Activated CD4-positive, alpha-beta T cell treated with anti-CD3 and anti-CD28 coated beads, Interleukin-2, amount 10 ng/mL, durations not matched to agents 7 days and 5 days (primary cell): ENCODE measurements at regions not wholly inside any gene's neighbourhood (a gene's known extent, or its start where the extent isn't known, plus 50 kb on each side); places are given as distances from the start of the nearest gene placed in this dataset.

Experiments used
- CTCF ChIA-PET: fragments of 350-600 bp; sonication (Branson Sonifier 250); formaldehyde crosslinking; loops from one replicate; lab custom pipeline; 2021; ENCODE audit warnings: antibody characterized with exemption; lab: Charles Lee
- POLR2A ChIA-PET: fragments of 350-600 bp; sonication (Branson Sonifier 250); formaldehyde crosslinking; loops from one replicate; lab custom pipeline; 2021; ENCODE audit warnings: antibody characterized with exemption; lab: Charles Lee
- DNase-seq: peaks from one replicate; pipeline ENCODE4 v3.0.0-alpha.2; 2020
- H3K27ac Mint-ChIP-seq: one replicate; pipeline ENCODE4 v1.8.0; 2021; ENCODE audit warnings: mild to moderate bottlenecking, moderate library complexity, mixed read lengths
- H3K27me3 Mint-ChIP-seq: one replicate; pipeline ENCODE4 v1.8.0; 2021; ENCODE audit warnings: mixed read lengths
- H3K36me3 Mint-ChIP-seq: one replicate; pipeline ENCODE4 v1.8.0; 2021; ENCODE audit warnings: low read depth, mixed read lengths
- H3K4me1 Mint-ChIP-seq: one replicate; pipeline ENCODE4 v1.8.0; 2021; ENCODE audit warnings: mixed read lengths
- H3K4me3 Mint-ChIP-seq: one replicate; pipeline ENCODE4 v1.8.0; 2021; ENCODE audit warnings: mild to moderate bottlenecking, moderate library complexity, mixed read lengths
- H3K9me3 Mint-ChIP-seq: one replicate; pipeline ENCODE4 v1.8.0; 2021; ENCODE audit warnings: mixed read lengths

- Mint-ChIP-seq H3K4me3 (no peak overlapping the region), H3K9me3 (peaks cover 7% of the 10 kb centered on the region), H3K27ac (no peak overlapping the region), H3K27me3 (no peaks in the 10 kb centered on the region), H3K4me1 (peaks cover 2% of the 10 kb centered on the region), H3K36me3 (peaks cover 1% of the 10 kb centered on the region)
- ChIA-PET CTCF (interaction anchor here (1.3 kb wide), 1 partner anchor 12 kb away, joined by 4 read pairs; no protein-coding TSS in a partner anchor), POLR2A (no interaction called here)
- DNase-seq = no peak
Observed at GRCh38 chr11:128390246-128390645, 197.1 kb downstream of the ETS1 start.

GRCh38 chr11:128389461-128389976 lies 197.8 kb downstream of the ETS1 start:
- Mint-ChIP-seq H3K4me1 (peaks cover 2% of the 10 kb centered on the region), H3K36me3 (no peaks in the 10 kb centered on the region), H3K4me3 (no peak overlapping the region), H3K27ac (no peak overlapping the region), H3K9me3 (peaks cover 7% of the 10 kb centered on the region), H3K27me3 (no peaks in the 10 kb centered on the region)
- ChIA-PET CTCF (no interaction called here), POLR2A (no interaction called here)
- no peak for DNase-seq

DNA sequence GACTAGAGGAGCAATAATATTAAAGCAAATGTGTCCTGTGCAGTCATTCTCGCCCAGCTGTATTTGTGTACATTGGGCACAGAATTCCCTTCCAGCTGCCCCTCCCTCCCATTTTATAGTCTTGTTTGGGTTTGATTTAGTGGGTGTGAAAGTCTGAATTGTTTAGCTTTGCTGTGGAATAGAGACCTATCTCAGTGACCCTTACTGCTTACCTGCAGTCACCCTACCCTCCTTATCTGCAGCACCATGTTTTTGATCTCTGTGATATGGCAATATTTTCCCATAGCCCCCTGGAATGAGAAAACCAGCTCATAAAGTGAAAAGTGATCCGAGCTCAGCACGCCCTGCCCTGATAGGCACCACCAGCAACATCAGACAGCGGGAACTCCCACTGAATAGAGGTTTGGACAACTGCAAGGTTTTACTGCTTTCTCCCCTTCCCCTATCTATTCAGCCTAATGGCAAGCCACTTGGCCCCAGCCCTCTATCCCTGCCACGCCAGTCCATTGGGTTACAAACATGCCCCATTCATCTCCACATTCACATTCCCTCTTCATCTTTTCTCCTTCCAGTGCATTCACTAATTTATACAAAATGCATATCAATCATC lies 199.0 kb downstream of the ETS1 start:
- no peaks in the 10 kb centered on the region for H3K36me3 Mint-ChIP-seq

DNA sequence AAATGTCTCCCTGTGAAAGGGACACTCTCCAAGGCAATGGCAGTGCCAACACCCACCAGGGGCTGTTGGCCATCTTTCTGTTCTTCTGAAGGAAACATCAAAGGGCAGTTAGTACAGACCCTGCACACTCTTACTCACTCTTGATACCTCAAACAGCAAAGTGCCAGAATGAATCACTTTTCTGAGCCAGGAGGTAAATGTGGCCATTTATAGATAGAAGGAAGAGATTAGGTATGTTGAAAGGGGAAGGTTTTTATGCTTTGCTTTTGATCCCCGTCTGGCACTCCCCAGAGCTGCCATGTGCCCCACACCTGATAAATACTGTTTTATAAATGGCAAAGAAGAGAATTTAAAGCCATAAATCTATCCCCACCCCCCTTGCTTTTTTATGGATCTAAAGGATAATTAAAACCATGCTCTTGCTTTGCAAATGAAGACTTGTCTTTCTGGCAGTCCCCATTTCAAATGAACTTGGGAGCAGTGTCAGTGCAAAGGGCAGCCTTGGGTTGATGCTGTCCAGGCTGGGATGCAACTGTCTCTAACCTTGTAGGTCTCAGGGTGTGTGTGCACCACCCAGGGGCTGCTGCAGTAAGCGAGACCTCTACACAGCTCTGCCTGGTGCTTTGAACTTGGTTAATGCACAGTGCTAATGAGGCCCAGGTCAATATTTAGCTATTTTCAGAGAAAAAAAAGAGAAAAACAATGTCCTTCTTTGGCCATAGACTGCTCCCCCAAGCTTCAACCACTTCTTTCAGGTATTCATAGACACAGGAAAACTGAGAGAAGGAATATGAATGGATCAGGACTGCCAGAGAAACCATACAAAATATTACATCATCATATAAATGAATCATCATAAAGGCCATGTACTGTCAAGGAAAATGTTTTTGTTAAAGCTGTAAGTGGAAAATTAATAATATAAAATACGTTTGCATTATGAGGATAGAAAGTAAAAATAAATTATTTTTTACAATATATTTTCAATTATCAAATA lies 207.5 kb downstream of the ETS1 start:
- no peaks in the 10 kb centered on the region for H3K27me3 Mint-ChIP-seq
- no peak overlapping the region for H3K4me3 Mint-ChIP-seq
- peaks cover 39% of the 10 kb centered on the region for H3K4me1 Mint-ChIP-seq

More for the DNA sequence above, 199.0 kb downstream of the ETS1 start:
- Mint-ChIP-seq H3K27ac (no peak overlapping the region), H3K27me3 (no peaks in the 10 kb centered on the region), H3K9me3 (peaks cover 7% of the 10 kb centered on the region), H3K4me3 (no peak overlapping the region), H3K4me1 (peaks cover 2% of the 10 kb centered on the region)
- ChIA-PET CTCF (interaction anchor here (1.7 kb wide), 1 partner anchor 8 kb away, joined by 6 read pairs; no protein-coding TSS in a partner anchor), POLR2A (no interaction called here)
- no peak for DNase-seq

GRCh38 chr11:128375961-128376360 lies 211.4 kb downstream of the ETS1 start:
- H3K27ac Mint-ChIP-seq = no peak overlapping the region
- ChIA-PET POLR2A (interaction anchor here (0.6 kb wide), 1 partner anchor 167 kb away, joined by 4 read pairs; no protein-coding TSS in a partner anchor), CTCF (interaction anchor here (0.7 to 1.0 kb wide), 2 partner anchors 21 to 53 kb away, joined by 3 read pairs; no protein-coding TSS in a partner anchor)
- H3K9me3 Mint-ChIP-seq = peaks cover 25% of the 10 kb centered on the region
- DNase-seq = no peak
- H3K4me3 Mint-ChIP-seq = no peak overlapping the region
- no peaks in the 10 kb centered on the region for H3K27me3 Mint-ChIP-seq
- H3K4me1 Mint-ChIP-seq = peaks cover 35% of the 10 kb centered on the region
- peaks cover 22% of the 10 kb centered on the region for H3K36me3 Mint-ChIP-seq

More for the DNA sequence above, 207.5 kb downstream of the ETS1 start:
- POLR2A ChIA-PET = no interaction called here
- Mint-ChIP-seq H3K36me3 (peaks cover 27% of the 10 kb centered on the region), H3K27ac (peak overlapping the region; percentile 15), H3K9me3 (peaks cover 33% of the 10 kb centered on the region)
- CTCF ChIA-PET = interaction anchor here (0.5 to 2.6 kb wide), 4 partner anchors 12 to 152 kb away, joined by 3 to 7 read pairs (median 4); no protein-coding TSS in a partner anchor
- DNase-seq = peak; percentile 17

DNA sequence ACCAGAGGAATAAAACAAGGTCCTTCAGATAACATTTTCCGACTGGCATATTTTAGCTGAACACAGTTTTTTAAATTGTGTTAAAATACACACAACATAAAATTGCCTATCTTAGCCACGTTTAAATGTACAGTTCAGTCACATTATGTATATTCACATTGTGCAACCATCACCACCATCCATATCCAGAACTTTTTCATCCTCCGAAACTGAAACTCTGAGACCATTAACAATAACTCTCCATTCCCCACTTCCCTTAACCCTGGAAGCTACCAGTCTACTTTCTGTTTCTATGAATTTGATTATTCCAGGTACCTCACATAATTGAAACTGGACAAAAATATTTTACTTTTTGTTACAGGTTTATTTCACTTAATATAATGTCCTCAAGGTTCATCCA lies 213.3 kb downstream of the ETS1 start:
- Mint-ChIP-seq H3K4me1 (peaks cover 21% of the 10 kb centered on the region), H3K9me3 (peaks cover 20% of the 10 kb centered on the region), H3K27ac (no peak overlapping the region), H3K36me3 (peaks cover 16% of the 10 kb centered on the region), H3K4me3 (no peak overlapping the region), H3K27me3 (no peaks in the 10 kb centered on the region)
- POLR2A ChIA-PET = interaction anchor here (0.7 kb wide), 1 partner anchor 10 kb away, joined by 3 read pairs; no protein-coding TSS in a partner anchor
- CTCF ChIA-PET = interaction anchor here (0.6 to 1.2 kb wide), 3 partner anchors 21 to 174 kb away, joined by 3 to 6 read pairs (median 3); no protein-coding TSS in a partner anchor
- no peak for DNase-seq

GRCh38 chr11:128372977-128373376 lies 214.4 kb downstream of the ETS1 start:
- CTCF ChIA-PET = interaction anchor here (1.2 kb wide), 1 partner anchor 61 kb away, joined by 3 read pairs; no protein-coding TSS in a partner anchor
- POLR2A ChIA-PET = no interaction called here
- peaks cover 12% of the 10 kb centered on the region for H3K36me3 Mint-ChIP-seq
- H3K4me3 Mint-ChIP-seq = no peak overlapping the region
- DNase-seq = no peak
- peaks cover 18% of the 10 kb centered on the region for H3K4me1 Mint-ChIP-seq
- H3K27ac Mint-ChIP-seq = no peak overlapping the region
- no peaks in the 10 kb centered on the region for H3K27me3 Mint-ChIP-seq
- peaks cover 12% of the 10 kb centered on the region for H3K9me3 Mint-ChIP-seq

GRCh38 chr11:128367573-128367972 lies 219.8 kb downstream of the ETS1 start:
- H3K27ac Mint-ChIP-seq = no peak overlapping the region
- H3K36me3 Mint-ChIP-seq = peaks cover 2% of the 10 kb centered on the region

GRCh38 chr11:128365044-128365443 lies 222.3 kb downstream of the ETS1 start:
- CTCF ChIA-PET = no interaction called here
- no peak overlapping the region for H3K4me3 Mint-ChIP-seq
- H3K4me1 Mint-ChIP-seq = peaks cover 16% of the 10 kb centered on the region
- H3K27me3 Mint-ChIP-seq = no peaks in the 10 kb centered on the region
- DNase-seq = peak; percentile 44
- H3K27ac Mint-ChIP-seq = no peak overlapping the region
- peaks cover 8% of the 10 kb centered on the region for H3K9me3 Mint-ChIP-seq
- POLR2A ChIA-PET = no interaction called here
- H3K36me3 Mint-ChIP-seq = peaks cover 2% of the 10 kb centered on the region

More at GRCh38 chr11:128367573-128367972, 219.8 kb downstream of the ETS1 start:
- CTCF ChIA-PET = interaction anchor here (0.8 to 1.6 kb wide), 5 partner anchors 8 to 68 kb away, joined by 3 to 6 read pairs (median 5); no protein-coding TSS in a partner anchor
- Mint-ChIP-seq H3K9me3 (peaks cover 11% of the 10 kb centered on the region), H3K4me1 (peaks cover 9% of the 10 kb centered on the region), H3K27me3 (no peaks in the 10 kb centered on the region), H3K4me3 (no peak overlapping the region)
- DNase-seq = peak; percentile 20
- POLR2A ChIA-PET = no interaction called here

- DNase-seq = no peak
- Mint-ChIP-seq H3K27me3 (no peaks in the 10 kb centered on the region), H3K4me3 (no peak overlapping the region), H3K9me3 (peaks cover 5% of the 10 kb centered on the region), H3K36me3 (peaks cover under 1% of the 10 kb centered on the region), H3K27ac (no peak overlapping the region), H3K4me1 (peaks cover 9% of the 10 kb centered on the region)
- CTCF ChIA-PET = interaction anchor here (0.6 to 4.1 kb wide), 6 partner anchors 8 to 455 kb away, joined by 3 to 18 read pairs (median 4); no protein-coding TSS in a partner anchor
- POLR2A ChIA-PET = no interaction called here
Observed at GRCh38 chr11:128361451-128362020, 225.8 kb downstream of the ETS1 start.

- Mint-ChIP-seq H3K36me3 (no peaks in the 10 kb centered on the region), H3K4me1 (peaks cover 8% of the 10 kb centered on the region), H3K27ac (no peak overlapping the region), H3K27me3 (no peaks in the 10 kb centered on the region), H3K9me3 (no peaks in the 10 kb centered on the region), H3K4me3 (no peak overlapping the region)
- CTCF ChIA-PET = interaction anchor here (0.6 to 4.1 kb wide), 5 partner anchors 8 to 93 kb away, joined by 3 to 18 read pairs (median 3); no protein-coding TSS in a partner anchor
- no peak for DNase-seq
- POLR2A ChIA-PET = no interaction called here
Observed at GRCh38 chr11:128359515-128359914, 227.8 kb downstream of the ETS1 start.

- Mint-ChIP-seq H3K9me3 (peaks cover 9% of the 10 kb centered on the region), H3K4me1 (peaks cover 16% of the 10 kb centered on the region), H3K36me3 (peaks cover 4% of the 10 kb centered on the region), H3K27me3 (no peaks in the 10 kb centered on the region), H3K27ac (no peak overlapping the region), H3K4me3 (no peak overlapping the region)
- no peak for DNase-seq
- CTCF ChIA-PET = interaction anchor here (0.9 to 2.6 kb wide), 5 partner anchors 9 to 33 kb away, joined by 3 to 8 read pairs (median 6); no protein-coding TSS in a partner anchor
- POLR2A ChIA-PET = interaction anchor here (0.6 kb wide), 1 partner anchor 32 kb away, joined by 4 read pairs; no protein-coding TSS in a partner anchor
Observed at GRCh38 chr11:128357073-128357472, 230.3 kb downstream of the ETS1 start.
